ENCODE measurements at regions not wholly inside any gene's neighbourhood (a gene's known extent, or its start where the extent isn't known, plus 50 kb on each side); places are given as distances from the start of the nearest gene placed in this dataset.

DNA sequence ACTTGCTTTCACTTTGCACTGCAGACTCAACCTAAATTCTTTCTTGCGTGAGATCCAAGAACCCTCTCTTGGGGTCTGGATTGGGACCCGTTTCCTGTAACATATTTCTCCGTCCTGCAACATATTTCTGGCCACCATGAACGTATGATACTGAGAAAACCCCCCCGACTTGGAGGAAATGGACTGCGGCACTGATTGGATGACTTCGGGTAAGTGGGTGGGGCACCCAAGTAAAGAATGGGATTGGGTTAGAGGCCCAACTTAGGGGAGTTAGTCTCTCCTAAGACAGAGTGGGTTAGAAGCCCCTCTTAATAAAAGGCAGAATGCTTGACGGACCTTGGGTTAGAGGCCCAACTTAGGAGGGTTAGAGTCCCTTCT is 690.4 kb downstream of the UQCRFS1 start:
- TF ChIP-seq EZH2 (IDR thresholded peaks at IDR 0.05; ENCODE audit: borderline replicate concordance, low read depth, low read length, severe bottlenecking) (no peak), POLR2A (IDR thresholded peaks at IDR 0.05; ENCODE audit: low read depth, low read length) (no peak), JUN (IDR thresholded peaks at IDR 0.05; ENCODE audit: borderline replicate concordance, insufficient read depth, insufficient read length, low read depth) (no peak), POLR2AphosphoS5 (IDR thresholded peaks at IDR 0.05; ENCODE audit: insufficient read depth, low read depth, low read length) (no peak)
- TF ChIP-seq, protein P1, sequence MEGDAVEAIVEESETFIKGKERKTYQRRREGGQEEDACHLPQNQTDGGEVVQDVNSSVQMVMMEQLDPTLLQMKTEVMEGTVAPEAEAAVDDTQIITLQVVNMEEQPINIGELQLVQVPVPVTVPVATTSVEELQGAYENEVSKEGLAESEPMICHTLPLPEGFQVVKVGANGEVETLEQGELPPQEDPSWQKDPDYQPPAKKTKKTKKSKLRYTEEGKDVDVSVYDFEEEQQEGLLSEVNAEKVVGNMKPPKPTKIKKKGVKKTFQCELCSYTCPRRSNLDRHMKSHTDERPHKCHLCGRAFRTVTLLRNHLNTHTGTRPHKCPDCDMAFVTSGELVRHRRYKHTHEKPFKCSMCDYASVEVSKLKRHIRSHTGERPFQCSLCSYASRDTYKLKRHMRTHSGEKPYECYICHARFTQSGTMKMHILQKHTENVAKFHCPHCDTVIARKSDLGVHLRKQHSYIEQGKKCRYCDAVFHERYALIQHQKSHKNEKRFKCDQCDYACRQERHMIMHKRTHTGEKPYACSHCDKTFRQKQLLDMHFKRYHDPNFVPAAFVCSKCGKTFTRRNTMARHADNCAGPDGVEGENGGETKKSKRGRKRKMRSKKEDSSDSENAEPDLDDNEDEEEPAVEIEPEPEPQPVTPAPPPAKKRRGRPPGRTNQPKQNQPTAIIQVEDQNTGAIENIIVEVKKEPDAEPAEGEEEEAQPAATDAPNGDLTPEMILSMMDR (IDR thresholded peaks at IDR 0.05; ENCODE audit: extremely low read depth in 1 of 2, insufficient read depth in 1 of 2, low read depth in 1 of 2, low read length in 2 of 2), result no peak
- TF ChIP-seq, protein P2, sequence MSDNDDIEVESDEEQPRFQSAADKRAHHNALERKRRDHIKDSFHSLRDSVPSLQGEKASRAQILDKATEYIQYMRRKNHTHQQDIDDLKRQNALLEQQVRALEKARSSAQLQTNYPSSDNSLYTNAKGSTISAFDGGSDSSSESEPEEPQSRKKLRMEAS (IDR thresholded peaks at IDR 0.05; ENCODE audit: insufficient read depth, insufficient read length), result no peak

Measured in endothelial cell of umbilical vein (primary cell).